Ovary (tissue), 7 donors: ENCODE measurements at regions not wholly inside any gene's neighbourhood (a gene's known extent, or its start where the extent isn't known, plus 50 kb on each side); places are given as distances from the start of the nearest gene placed in this dataset.

Experiments used
- DNase-seq, 5 donors: peaks; one replicate each; pipeline ENCODE4 v3.0.0-alpha.2; 2019 to 2020
- H3K27ac ChIP-seq, 2 donors: fragments of 200-600 bp; one replicate each; pipeline versions ENCODE4 v1.5.1 to v1.8.0; 2019 to 2022
- H3K27me3 ChIP-seq: fragments of 200-600 bp; one replicate; pipeline ENCODE4 v1.8.0; 2022
- H3K36me3 ChIP-seq: fragments of 200-600 bp; sonication (generic); one replicate; pipeline ENCODE4 v1.5.1; 2019
- H3K4me1 ChIP-seq: one replicate; pipeline ENCODE4 v1.8.1; 2013; ENCODE audit warnings: mild to moderate bottlenecking, moderate library complexity; ENCODE audit not compliant: insufficient read depth
- H3K4me3 ChIP-seq: fragments of 200-600 bp; sonication (generic); one replicate; pipeline ENCODE4 v1.5.1; 2017
- H3K9me3 ChIP-seq, 2 donors: fragments of 200-600 bp in 1 of 2; sonication (generic) in 1 of 2; one replicate each; pipeline versions ENCODE4 v1.5.1 to v1.8.1; 2013 to 2019; ENCODE audit warnings: mild to moderate bottlenecking in 1 of 2, moderate library complexity in 1 of 2
- EP300 ChIP-seq: sonication (generic); formaldehyde crosslinking; IDR thresholded peaks from one replicate; pipeline ENCODE4 v1.6.1; 2017; ENCODE audit warnings: antibody characterized with exemption
- POLR2A ChIP-seq: fragments of 450-650 bp; IDR thresholded peaks from one replicate; pipeline ENCODE4 v1.6.1; 2017; ENCODE audit warnings: antibody characterized with exemption, mild to moderate bottlenecking, moderate library complexity
- WGBS, 3 donors: extraction: QIAGEN DNeasy Blood & Tissue Kit in 1 of 3; methylation state at CpG; one replicate each; pipeline versions ENCODE4 v1.1.5 to v1.1.7; 2013 to 2017; 5-methylcytosine and 5-hydroxymethylcytosine counted together
- intact Hi-C, 4 donors: fragments of 100-400 bp; cut with DNase I; formaldehyde crosslinking; loops; one replicate each; pipeline versions ENCODE4 v1.11.0 to v1.15.1; 2022 to 2023
- TF ChIP-seq, protein P1 (sequence below), 3 donors: fragments of 450-650 bp in 2 of 3; fragments of 200-600 bp in 1 of 3; IDR thresholded peaks; one replicate each; pipeline versions ENCODE4 v1.5.1 to v1.8.0; 2016 to 2022; ENCODE audit warnings: antibody characterized with exemption in 3 of 3, mild to moderate bottlenecking in 1 of 3
- donor health status: DM: no; HTN: no; CAD: no; lungs with moderate emphysema.
- donor health status: DM: no; HTN: no; CAD: no.
- donor health status: Bipolar disorder and iron deficiency.
- donor health status: DM: no; HTN: no; CAD: no.
- donor health status: DM: yes; HTN: yes; CAD: no.

GRCh38 chr4:106803083-106803482, 233.0 kb downstream of the DKK2 start:
- H3K4me3 ChIP-seq = no peak overlapping the region
- TF ChIP-seq, protein P1, sequence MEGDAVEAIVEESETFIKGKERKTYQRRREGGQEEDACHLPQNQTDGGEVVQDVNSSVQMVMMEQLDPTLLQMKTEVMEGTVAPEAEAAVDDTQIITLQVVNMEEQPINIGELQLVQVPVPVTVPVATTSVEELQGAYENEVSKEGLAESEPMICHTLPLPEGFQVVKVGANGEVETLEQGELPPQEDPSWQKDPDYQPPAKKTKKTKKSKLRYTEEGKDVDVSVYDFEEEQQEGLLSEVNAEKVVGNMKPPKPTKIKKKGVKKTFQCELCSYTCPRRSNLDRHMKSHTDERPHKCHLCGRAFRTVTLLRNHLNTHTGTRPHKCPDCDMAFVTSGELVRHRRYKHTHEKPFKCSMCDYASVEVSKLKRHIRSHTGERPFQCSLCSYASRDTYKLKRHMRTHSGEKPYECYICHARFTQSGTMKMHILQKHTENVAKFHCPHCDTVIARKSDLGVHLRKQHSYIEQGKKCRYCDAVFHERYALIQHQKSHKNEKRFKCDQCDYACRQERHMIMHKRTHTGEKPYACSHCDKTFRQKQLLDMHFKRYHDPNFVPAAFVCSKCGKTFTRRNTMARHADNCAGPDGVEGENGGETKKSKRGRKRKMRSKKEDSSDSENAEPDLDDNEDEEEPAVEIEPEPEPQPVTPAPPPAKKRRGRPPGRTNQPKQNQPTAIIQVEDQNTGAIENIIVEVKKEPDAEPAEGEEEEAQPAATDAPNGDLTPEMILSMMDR (IDR thresholded peaks at IDR 0.05) = no peak
- TF ChIP-seq POLR2A (no peak), EP300 (no peak)
- 29 to 64% (median 58%) methylated on average over 1 of the region's 1 CpG for WGBS, 3 donors
- no peak overlapping the region for H3K27ac ChIP-seq
- no peaks in the 10 kb centered on the region for H3K27me3 ChIP-seq
- H3K4me1 ChIP-seq = no peaks in the 10 kb centered on the region
- intact Hi-C loops = no loop called here
- no peak for DNase-seq
- H3K36me3 ChIP-seq = no peaks in the 10 kb centered on the region
- no peaks in the 10 kb centered on the region for H3K9me3 ChIP-seq

DNA sequence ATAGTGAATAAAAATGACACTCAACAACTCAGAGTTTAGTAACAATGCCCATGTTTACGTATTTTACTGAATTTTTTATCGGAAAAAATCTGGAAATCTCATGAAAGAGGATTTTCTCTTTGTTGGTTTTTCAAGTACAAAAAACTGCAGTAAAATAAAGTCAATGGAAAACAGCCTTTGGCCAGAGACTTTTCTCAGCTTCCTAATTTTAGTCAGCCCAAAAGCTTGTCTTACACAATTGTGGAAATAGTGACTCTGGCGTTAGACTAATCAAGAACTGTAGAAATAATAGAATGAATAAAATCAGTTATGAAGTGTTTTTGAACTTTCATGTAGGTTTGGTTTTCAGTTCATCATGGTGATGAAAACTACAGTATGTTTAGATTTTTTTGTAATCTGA, 234.7 kb downstream of the DKK2 start:
- 90 to 96% (median 91%) methylated on average over 3 of the region's 3 CpGs for WGBS, 3 donors
- intact Hi-C loops = no loop called here

DNA sequence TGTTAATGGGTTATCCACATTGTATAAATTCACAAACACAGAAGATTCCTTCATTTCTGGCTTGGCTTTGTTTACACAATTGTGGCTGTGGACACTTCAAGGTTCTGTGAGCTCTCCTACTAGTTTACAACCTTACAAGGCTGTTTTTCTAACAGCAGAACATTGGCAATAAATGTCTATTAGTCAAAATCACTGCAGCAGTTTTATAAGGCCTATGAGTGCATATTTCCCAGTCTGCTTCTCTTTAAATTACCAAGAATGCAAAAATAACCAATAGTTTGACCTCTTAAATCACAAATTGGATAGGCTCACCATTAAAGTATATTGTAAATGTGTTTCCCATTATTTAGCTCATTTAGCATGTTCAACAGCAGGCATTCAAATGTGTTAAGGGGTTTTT, 239.2 kb downstream of the DKK2 start:
- Histone ChIP-seq H3K4me1 (no peaks in the 10 kb centered on the region), H3K36me3 (no peaks in the 10 kb centered on the region)
- intact Hi-C loops = no loop called here

More for the DNA sequence above, 234.7 kb downstream of the DKK2 start:
- no peak overlapping the region for H3K27ac ChIP-seq
- H3K9me3 ChIP-seq = no peaks in the 10 kb centered on the region
- no peak overlapping the region for H3K4me3 ChIP-seq
- TF ChIP-seq, protein P1 (IDR thresholded peaks at IDR 0.05) = no peak
- TF ChIP-seq EP300 (no peak), POLR2A (no peak)
- no peak for DNase-seq
- H3K4me1 ChIP-seq = no peaks in the 10 kb centered on the region
- no peaks in the 10 kb centered on the region for H3K27me3 ChIP-seq
- no peaks in the 10 kb centered on the region for H3K36me3 ChIP-seq

DNA sequence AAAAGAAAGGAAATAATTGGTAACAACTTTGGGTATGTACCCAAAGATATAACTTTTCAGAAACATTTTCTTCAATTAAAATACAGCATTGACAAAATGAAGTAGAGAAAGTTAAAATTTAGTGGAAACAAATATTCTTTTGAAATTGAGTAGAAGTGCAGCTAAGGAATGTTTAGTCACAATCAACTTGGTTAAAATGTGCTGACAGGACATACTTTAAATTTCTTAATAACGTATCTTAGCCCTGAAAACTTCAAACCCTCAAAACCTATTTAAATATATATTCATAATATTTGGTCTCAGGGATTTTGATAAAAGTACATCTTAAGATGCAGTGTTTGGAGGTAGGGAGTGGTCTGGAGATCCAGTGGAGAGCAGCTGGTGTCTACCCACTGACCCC, 240.8 kb downstream of the DKK2 start:
- H3K27me3 ChIP-seq = no peaks in the 10 kb centered on the region
- H3K36me3 ChIP-seq = no peaks in the 10 kb centered on the region
- no peak for DNase-seq
- no peaks in the 10 kb centered on the region for H3K9me3 ChIP-seq
- TF ChIP-seq POLR2A = no peak
- TF ChIP-seq, protein P1 (IDR thresholded peaks at IDR 0.05) = no peak
- TF ChIP-seq EP300 = no peak
- no peak overlapping the region for H3K27ac ChIP-seq
- intact Hi-C loops = no loop called here
- no peaks in the 10 kb centered on the region for H3K4me1 ChIP-seq
- H3K4me3 ChIP-seq = no peak overlapping the region
- 13 to 42% (median 26%) methylated on average over 1 of the region's 1 CpG for WGBS, 3 donors

More for the DNA sequence above, 239.2 kb downstream of the DKK2 start:
- no peak for DNase-seq
- Histone ChIP-seq H3K27ac (no peak overlapping the region), H3K27me3 (no peaks in the 10 kb centered on the region), H3K9me3 (no peaks in the 10 kb centered on the region), H3K4me3 (no peak overlapping the region)
- TF ChIP-seq EP300 (no peak), POLR2A (no peak)
- TF ChIP-seq, protein P1 (IDR thresholded peaks at IDR 0.05) = no peak

DNA sequence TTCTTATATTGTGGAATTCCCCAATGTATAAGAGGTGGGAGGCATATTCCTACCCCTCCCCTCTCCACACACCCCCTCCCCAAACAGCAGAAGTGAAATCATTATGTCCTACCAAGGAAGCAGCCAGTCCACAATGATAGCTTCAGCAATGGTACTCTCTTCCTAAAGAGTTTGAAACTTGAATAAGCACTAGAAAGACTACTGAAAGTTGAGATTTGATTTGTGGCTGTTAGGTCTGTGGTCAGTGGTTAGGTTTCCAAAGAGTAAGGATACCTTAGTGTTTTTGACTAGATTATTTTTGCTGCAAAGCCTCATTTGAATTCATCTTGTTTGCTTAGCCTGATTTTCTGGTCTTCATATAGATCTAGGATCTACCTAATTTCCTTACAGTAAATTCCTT, 242.2 kb downstream of the DKK2 start:
- no peaks in the 10 kb centered on the region for H3K27me3 ChIP-seq
- no peak for DNase-seq
- TF ChIP-seq EP300 (no peak), POLR2A (no peak)
- TF ChIP-seq, protein P1 (IDR thresholded peaks at IDR 0.05) = no peak
- intact Hi-C loops = no loop called here
- H3K4me3 ChIP-seq = no peak overlapping the region
- no peak overlapping the region for H3K27ac ChIP-seq
- no peaks in the 10 kb centered on the region for H3K4me1 ChIP-seq
- no peaks in the 10 kb centered on the region for H3K9me3 ChIP-seq
- no peaks in the 10 kb centered on the region for H3K36me3 ChIP-seq
